VCaP (cell line): ENCODE measurements at regions not wholly inside any gene's neighbourhood (a gene's known extent, or its start where the extent isn't known, plus 50 kb on each side); places are given as distances from the start of the nearest gene placed in this dataset.
"Not testable (repeated sequence)": the region's sequence is repeated elsewhere in the genome, so short reads cannot be mapped to it uniquely, and the experiment has no call there.

ENCODE experiments used
- H3K27ac ChIP-seq: fragments of 450-650 bp; 2 replicates; pipeline ENCODE4 v1.5.1; 2017
- TF ChIP-seq, protein P1 (sequence below): fragments of 450-650 bp; conservative IDR thresholded peaks from 2 replicates; pipeline ENCODE4 v1.5.1; 2017; ENCODE audit warnings: mild to moderate bottlenecking, moderate library complexity

GRCh38 chr2:146433116-146433875, 1411.5 kb upstream of the ACVR2A start:
- H3K27ac ChIP-seq: no peak overlapping the region
- TF ChIP-seq, protein P1, sequence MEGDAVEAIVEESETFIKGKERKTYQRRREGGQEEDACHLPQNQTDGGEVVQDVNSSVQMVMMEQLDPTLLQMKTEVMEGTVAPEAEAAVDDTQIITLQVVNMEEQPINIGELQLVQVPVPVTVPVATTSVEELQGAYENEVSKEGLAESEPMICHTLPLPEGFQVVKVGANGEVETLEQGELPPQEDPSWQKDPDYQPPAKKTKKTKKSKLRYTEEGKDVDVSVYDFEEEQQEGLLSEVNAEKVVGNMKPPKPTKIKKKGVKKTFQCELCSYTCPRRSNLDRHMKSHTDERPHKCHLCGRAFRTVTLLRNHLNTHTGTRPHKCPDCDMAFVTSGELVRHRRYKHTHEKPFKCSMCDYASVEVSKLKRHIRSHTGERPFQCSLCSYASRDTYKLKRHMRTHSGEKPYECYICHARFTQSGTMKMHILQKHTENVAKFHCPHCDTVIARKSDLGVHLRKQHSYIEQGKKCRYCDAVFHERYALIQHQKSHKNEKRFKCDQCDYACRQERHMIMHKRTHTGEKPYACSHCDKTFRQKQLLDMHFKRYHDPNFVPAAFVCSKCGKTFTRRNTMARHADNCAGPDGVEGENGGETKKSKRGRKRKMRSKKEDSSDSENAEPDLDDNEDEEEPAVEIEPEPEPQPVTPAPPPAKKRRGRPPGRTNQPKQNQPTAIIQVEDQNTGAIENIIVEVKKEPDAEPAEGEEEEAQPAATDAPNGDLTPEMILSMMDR: no peak

DNA sequence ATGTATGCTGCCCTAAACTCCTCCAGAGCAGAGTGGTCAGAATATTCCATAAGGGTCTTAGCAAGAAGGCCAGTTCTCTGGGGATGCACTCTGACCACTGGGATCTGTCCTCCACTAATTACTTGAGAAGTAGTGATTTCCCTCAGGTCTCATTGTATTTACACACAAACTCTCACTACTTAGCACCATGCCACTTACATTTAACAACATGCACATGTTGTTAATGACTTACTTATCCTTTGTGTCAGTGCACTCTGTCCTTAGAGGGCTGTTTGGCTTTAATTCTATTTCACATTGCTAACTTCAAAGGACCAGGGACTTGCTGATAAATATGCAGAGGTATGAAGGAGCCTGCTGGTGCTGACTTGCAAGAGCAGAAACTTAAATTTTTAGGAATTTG, 1415.5 kb upstream of the ACVR2A start:
- TF ChIP-seq, protein P1: no peak
- no peak overlapping the region for H3K27ac ChIP-seq

GRCh38 chr2:146417942-146418341, 1426.9 kb upstream of the ACVR2A start:
- no peak overlapping the region for H3K27ac ChIP-seq
- TF ChIP-seq, protein P1: no peak

- TF ChIP-seq, protein P1: no peak
- no peak overlapping the region for H3K27ac ChIP-seq
These were observed 1429.5 kb upstream of the ACVR2A start for GRCh38 chr2:146415291-146415690.

DNA sequence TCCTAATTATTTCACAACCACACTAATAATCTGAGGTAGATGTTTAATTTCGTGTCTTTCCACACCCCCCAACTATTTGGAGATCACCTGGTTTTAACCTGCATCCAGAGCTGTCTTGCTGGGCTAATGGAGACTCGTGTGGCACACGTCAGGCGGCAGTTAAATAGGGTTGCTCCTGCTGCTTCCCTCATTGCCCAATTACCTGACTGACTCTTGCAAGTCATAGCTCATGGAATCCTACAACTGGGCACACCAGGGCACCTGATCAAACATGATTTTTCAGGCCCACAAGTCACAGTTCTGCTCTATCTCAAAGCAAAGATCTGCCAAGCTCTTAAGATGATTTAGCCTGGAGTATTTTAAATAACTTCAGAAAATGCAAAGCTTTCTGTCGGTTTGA, 1430.4 kb upstream of the ACVR2A start:
- H3K27ac ChIP-seq: no peak overlapping the region
- TF ChIP-seq, protein P1: no peak

DNA sequence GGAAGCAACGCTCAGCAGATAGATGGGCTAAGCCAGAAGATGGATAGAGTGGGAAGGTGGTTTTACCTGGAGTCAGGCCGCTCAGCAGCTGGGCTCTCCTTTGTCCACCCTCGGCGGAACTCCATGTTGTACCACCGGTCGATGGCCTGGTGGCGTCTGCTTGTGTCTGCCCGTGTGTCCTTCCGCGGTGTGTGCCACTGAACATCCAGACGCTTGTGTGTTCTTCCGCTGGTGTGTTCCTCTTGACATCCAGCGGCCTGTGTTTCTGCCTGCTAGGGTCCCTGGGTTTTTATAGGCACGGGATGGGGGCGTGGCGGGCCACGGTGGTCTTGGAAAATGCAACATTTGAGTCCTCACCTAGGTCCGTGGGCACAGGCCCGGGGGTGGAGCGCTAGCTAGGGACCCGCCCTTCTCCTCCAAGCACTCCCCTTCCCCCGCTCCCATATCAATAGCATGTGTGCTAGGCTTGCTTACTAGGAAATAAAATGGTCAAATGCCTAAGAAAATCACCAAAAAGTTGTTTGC, 1431.7 kb upstream of the ACVR2A start:
- no peak overlapping the region for H3K27ac ChIP-seq
- TF ChIP-seq, protein P1: no peak

GRCh38 chr2:146412625-146413024, 1432.2 kb upstream of the ACVR2A start:
- no peak overlapping the region for H3K27ac ChIP-seq
- TF ChIP-seq, protein P1: no peak

GRCh38 chr2:146405402-146406309, 1439.2 kb upstream of the ACVR2A start:
- H3K27ac ChIP-seq: not testable (repeated sequence)

DNA sequence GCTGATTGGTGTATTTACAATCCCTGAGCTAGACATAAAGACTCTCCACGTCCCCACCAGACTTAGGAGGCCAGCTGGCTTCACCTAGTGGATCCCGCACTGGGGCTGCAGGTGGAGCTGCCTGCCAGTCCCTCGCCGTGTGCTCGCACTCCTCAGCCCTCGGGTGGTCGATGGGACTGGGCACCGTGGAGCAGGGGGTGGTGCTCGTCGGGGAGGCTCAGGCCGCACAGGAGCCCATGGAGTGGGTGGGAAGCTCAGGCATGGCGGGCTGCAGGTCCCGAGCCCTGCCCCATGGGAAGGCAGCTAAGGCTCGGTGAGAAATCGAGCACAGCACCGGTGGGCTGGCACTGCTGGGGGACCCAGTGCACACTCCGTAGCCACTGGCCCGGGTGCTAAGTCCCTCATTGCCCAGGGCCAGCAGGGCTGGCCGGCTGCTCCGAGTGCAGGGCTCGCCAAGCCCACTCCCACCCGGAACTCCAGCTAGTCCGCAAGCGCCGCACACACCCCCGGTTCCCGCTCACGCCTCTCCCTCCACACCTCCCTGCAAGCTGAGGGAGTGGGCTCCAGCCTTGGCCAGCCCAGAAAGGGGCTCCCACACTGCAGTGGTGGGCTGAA, 1441.2 kb upstream of the ACVR2A start:
- H3K27ac ChIP-seq: not testable (repeated sequence)
